ENCODE measurements at regions not wholly inside any gene's neighbourhood (a gene's known extent, or its start where the extent isn't known, plus 50 kb on each side); places are given as distances from the start of the nearest gene placed in this dataset.

- H3K4me3 ChIP-seq (ENCODE audit: low read length), result no peak overlapping the region
- TF ChIP-seq CTCF (conservative IDR thresholded peaks at IDR 0.05; ENCODE audit: low read length), result no peak
- no peak for DNase-seq (ENCODE audit: low read depth)
Measured at GRCh38 chr2:35891528-35891927, 464.1 kb upstream of the CRIM1 start.

GRCh38 chr2:35887146-35887545, 468.4 kb upstream of the CRIM1 start:
- DNase-seq (ENCODE audit: low read depth), result no peak
- no peak for TF ChIP-seq CTCF (conservative IDR thresholded peaks at IDR 0.05; ENCODE audit: low read length)

GRCh38 chr2:35873921-35874320, 481.7 kb upstream of the CRIM1 start:
- no peak overlapping the region for H3K4me3 ChIP-seq (ENCODE audit: low read length)
- TF ChIP-seq CTCF (conservative IDR thresholded peaks at IDR 0.05; ENCODE audit: low read length), result no peak
- DNase-seq (ENCODE audit: low read depth), result no peak

More at GRCh38 chr2:35887146-35887545, 468.4 kb upstream of the CRIM1 start:
- H3K4me3 ChIP-seq (ENCODE audit: low read length), result no peak overlapping the region

GRCh38 chr2:35871672-35872071, 483.9 kb upstream of the CRIM1 start:
- DNase-seq (ENCODE audit: low read depth), result peak; percentile 4
- H3K4me3 ChIP-seq (ENCODE audit: low read length), result no peak overlapping the region
- peak; percentile 56 for TF ChIP-seq CTCF (conservative IDR thresholded peaks at IDR 0.05; ENCODE audit: low read length)

GRCh38 chr2:35870713-35871112, 484.9 kb upstream of the CRIM1 start:
- no peak for TF ChIP-seq CTCF (conservative IDR thresholded peaks at IDR 0.05; ENCODE audit: low read length)
- no peak for DNase-seq (ENCODE audit: low read depth)
- H3K4me3 ChIP-seq (ENCODE audit: low read length), result no peak overlapping the region

- no peak for TF ChIP-seq CTCF (conservative IDR thresholded peaks at IDR 0.05; ENCODE audit: low read length)
- H3K4me3 ChIP-seq (ENCODE audit: low read length), result no peak overlapping the region
- DNase-seq (ENCODE audit: low read depth), result no peak
Measured at GRCh38 chr2:35864141-35864540, 491.4 kb upstream of the CRIM1 start.

- no peak for DNase-seq (ENCODE audit: low read depth)
- TF ChIP-seq CTCF (conservative IDR thresholded peaks at IDR 0.05; ENCODE audit: low read length), result no peak
- H3K4me3 ChIP-seq (ENCODE audit: low read length), result no peak overlapping the region
Measured at GRCh38 chr2:35858216-35858615, 497.4 kb upstream of the CRIM1 start.

Measured in AG10803 (cell line).